Astrocyte of the hippocampus (primary cell): ENCODE measurements at regions not wholly inside any gene's neighbourhood (a gene's known extent, or its start where the extent isn't known, plus 50 kb on each side); places are given as distances from the start of the nearest gene placed in this dataset.
"Not testable (repeated sequence)": the region's sequence is repeated elsewhere in the genome, so short reads cannot be mapped to it uniquely, and the experiment has no call there.

Source experiments
- DNase-seq: peaks from one replicate; pipeline ENCODE4 v3.0.0; 2011; ENCODE audit warnings: low read depth, low spot score

DNA sequence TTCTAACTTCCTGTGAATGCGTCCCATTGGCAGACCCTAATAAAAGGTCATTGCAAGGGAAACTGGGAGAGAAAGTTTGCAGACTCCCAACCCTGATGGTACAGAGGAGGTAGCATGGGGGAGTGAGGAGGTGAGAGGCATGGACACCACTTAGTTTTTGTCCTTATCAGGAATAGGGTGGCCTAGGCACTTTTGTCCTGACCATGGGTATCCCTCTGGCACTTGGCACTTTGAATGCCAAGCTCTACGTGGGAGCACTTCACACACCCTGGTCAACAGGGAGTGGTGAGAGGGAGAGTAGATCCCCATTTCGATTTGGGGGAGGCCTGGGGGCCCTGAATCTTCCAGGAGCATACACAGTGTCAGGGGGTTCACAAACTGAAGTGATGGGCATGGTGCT is 75.6 kb upstream of the SH3PXD2B start:
- DNase-seq: no peak

DNA sequence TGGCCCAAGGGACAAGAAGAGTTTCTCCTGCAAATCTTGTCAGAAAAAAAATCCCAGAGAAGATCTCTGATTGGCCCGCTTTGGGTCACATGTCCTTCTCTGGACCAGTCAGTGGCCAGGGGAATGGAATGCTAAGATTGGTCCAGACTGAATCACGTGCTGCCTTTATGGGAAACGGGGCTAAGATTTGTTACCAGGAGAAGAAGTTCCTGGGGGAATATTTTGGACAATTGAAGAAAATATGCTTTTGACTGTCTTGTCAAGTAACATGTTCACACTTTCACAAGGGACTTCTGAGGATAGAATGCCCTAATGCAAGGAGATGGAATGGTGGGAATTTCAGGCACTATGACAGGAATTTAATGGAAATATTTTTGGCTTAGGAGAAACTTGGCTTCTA is 74.1 kb upstream of the SH3PXD2B start:
- no peak for DNase-seq

DNA sequence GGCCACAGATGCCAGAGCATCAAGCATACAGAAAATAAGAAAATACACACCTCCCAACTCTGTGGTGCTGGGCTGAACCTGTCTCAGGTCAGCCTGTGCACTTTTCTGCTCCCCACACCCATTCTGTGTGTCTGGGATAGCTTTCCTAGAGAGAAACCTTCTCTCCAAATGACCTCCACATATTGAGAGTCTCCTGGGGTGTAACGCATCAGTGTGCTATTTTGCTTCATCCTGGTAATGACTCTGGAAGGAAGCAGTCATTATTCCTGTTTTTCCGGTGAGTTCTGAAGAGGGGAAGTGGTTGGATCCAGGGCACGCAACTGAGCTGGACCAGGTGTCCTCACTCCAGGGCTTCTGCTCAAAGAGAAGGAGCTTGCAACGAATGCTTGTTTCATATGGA is 73.2 kb upstream of the SH3PXD2B start:
- no peak for DNase-seq

DNA sequence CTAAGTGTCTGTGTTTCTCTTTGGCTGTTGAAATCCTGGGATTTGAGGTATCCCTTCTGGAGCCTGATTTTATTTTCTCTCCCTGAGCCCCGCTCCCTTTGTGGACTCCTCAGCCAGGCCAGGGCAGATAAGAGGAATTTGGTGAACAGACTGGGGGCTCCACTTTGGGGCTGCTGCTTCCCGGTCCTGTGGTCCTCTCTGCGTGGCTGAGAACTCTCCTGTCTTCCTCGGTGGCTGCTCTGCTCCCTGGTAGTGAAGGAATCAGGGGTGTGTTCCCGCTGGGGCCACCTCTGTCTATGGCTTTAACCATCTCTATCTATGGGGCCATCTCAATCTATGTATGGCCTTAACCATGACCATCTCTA is 71.7 kb upstream of the SH3PXD2B start:
- no peak for DNase-seq

DNA sequence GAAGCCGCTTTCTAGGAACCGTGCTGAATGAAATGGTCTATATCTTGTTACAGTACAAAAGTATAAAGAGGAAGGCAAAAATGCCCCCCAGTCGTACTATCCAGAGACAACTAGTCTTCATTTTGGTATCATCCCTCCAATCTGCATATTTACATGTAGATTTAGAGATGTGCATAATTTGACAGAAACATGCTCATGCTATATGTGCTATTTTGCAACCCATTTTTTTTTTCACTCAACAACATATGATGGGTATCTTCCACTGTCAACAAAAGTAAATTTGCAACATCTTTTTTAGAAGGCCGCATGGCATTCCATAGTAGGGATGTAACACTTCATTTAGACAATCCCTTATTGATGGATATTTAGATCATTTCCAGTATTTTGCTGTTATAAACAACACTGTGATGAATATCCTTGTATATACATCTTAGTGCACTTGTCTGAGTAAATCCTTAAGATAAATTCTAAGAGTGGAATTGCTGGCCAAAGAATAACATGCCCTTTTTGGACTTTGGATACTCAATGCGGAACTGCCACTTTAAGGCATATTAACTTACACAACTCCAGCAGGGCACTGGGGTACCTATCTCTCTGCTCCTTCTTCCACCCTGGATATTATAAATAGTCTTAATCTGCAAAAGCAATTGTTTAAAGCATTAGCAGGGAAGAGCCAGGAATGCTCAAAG is 71.1 kb upstream of the SH3PXD2B start:
- DNase-seq: no peak

DNA sequence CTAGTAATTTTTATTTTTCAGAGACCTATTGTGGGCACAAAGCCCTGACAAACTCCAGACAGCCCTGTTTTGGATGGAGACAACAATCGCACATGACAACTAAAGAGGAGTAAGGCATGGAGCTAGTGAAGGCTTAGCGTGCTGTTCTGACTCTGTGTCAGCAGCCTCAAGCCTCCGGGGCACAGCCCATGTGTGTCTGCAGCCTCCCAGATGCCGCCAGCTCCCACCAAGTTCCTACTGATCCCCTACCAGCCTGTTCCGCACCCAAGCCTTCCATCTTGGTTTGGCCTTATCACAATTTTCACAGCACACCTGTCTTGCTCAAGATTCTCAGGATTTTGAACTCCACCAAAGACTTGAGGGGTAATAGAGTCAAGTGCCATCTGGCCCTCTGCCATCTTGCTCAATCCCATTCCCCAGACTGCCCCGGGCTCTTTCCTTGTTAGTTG is 70.3 kb upstream of the SH3PXD2B start:
- no peak for DNase-seq

DNA sequence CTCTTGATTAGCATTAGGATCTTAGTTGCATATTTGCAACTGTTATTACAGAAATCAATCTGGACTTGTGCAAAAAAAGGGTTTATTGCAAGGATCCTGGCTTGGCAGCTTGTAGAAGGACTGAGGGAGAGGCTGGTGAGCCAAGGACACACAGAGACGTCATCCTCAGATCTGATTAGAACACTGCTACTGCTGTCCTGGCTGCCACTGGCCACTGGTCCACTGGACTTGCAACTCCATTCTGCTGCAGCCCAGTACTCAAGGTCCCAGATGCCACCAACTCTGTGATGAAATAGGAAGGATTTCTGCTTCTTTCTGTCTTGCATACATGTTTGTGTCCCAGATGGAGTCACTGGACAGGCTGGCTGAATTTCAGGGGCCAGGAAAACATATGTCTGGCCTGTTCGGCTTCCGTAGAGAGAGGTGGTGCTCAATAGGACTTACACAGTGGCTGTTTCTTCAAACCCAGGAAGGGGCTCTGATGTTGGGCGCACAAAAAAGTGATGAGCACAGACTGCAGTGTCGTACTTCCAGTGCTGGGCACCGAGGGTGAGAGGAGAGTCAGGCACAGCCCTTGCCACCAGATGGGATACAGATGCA is 68.9 kb upstream of the SH3PXD2B start:
- DNase-seq: no peak

DNA sequence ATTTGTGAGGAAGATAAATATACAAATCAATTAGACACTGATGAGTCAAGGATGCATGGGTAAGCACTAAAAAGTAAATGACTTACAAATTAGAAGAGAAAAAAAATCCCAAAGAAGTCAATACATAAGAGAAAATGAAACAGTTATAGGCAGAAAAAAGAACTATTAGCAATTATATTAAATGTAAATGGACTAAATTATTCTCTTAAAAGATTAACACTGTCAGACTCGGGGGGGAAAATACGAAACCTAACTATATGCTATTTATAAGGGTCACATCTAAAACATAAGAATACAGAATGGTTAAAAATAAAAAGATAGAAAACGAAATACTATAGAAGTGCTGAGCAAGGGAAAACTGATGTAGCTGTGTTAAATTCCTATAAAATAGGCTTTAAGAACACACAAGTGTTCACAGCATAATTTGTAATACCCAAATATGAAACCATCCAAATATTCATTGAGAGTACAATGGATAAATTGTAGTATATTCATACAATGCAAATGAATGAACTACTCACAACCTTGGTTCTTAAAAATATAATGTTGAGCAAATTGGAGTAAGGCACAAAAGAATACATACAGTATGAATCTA is 67.1 kb upstream of the SH3PXD2B start:
- no peak for DNase-seq

DNA sequence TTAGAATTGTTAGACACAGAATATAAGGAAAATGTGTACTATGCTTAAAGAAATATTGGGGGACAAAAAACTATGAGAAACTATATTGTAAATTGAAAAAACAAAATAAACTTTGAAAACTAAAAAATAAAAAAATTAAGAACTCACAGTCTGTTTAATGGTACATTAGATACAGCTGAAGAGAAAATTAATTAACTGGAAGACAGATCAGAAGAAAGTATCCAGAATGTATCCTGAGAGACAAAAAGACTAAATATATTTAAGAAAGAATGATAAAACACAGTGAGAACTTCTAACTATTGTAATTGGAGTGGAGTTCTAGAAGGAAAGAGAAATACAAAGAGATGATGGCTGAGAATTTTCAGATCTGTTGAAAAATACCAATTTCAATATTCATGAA is 57.6 kb upstream of the SH3PXD2B start:
- DNase-seq: no peak

DNA sequence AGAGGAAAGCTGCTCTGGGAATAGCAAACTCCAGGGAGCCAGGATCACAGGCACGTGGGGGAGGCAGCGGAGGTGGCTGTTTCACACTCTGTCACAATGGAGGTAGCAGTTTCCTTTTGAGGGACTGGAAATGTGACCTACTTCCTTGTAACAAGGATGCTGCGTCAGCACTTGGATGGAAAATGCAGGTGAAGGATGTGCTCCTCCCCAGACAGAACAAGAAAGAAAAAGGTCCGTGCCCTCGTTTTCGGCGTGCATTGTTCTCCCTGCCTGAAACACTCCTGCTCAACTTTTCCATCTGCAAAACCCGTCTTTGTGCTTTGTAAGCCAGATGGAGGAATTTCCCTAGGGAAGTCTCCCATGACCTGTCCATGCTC is 55.1 kb upstream of the SH3PXD2B start:
- no peak for DNase-seq

DNA sequence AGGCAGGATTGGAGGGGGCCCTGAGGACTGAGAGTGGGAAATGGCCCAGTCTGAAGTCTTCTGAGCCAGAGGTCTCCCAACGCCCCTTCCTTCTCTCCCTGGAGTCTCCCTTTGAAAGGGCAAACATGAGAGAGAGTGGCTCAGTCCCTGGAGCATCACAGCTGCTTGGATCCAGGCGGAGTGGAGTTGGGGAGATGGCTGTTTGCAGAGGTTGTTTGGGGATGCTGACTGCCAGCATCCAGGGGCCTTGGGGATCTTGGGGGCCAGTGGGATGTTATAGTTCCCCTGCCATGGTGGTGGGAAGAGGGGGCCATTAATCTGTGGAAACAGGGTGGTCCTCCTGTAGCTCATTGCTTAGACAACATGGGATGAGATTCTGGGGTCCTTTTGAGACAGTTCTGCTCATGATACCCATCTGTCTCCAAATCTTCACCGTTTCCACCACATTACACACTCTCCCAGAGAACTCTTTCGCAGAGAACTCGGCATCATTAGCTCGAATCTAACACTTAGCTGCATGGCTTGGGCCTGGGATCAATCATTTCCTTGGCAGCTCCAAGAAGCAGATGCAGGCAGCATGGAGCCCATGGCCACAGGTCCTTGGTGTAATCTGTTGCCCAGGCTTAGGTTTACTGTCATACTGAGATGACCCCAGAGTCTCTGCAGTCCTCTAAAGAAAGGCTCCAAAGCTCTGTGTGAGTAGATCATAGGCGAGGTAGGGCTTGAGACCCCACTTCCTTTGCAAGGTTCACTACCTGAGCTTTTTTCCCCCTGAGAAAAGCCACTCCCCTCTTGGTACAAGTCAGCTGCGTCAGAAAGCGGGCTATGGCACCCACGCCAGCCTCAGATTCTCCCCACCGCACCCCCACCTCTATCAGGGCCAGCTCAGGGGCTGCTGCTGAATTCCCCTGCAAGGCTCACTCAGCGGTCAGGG is 54.4 kb upstream of the SH3PXD2B start:
- DNase-seq: no peak

DNA sequence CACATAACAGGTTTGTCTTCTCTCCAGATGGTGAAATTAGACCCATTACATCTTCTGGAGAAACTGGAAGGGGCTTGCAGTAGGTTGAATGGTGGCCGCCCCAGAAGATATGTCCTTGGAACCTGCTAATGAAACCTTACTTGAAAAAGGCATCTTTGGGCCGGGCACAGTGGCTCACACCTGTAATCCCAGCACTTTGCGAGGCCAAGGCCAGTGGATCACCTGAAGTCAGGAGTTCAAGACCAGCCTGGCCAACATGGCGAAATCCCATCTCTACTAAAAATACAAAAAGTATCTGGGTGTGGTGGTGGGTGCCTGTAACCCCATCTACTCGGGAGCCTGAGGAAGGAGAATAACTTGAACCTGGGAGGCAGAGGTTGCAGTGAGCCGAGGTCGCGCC is 53.2 kb upstream of the SH3PXD2B start:
- not testable (repeated sequence) for DNase-seq

DNA sequence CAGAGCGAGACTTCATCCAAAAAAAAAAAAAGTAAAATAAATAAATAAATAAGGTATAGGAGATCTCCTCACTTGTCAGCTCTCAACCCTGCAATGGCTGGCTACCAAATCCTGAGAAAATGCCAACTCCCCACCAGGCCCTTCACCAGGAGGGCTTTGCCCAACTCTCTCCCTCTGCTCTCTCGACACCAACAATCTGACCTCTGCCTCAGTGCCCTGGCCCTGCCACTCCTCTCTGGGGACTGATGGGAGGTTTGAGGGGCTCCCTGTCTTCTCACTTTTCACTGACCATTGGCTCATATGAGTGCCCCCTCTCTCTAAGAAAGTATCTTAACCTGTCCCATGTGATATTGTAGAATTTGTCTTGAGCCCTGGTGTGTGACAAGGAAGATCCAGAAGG is 52.6 kb upstream of the SH3PXD2B start:
- no peak for DNase-seq

DNA sequence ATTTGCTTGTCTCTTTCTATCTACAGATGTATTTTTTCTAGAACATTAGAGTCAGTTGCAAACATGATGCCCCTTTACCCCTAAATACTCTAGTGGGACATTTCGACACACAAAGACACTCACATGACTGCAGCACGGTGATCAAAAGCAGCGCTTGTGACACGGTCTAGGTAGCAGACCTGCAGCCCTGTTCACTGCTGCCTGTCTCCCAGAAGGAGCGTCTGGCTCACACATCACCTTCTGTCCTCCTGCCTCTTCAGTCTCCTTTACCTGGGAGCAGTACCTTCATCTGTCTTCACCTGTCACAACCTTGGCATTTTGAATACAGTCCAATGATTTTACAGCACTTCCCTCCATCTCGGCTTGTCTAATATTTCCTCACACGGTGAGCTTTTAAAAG is 51.9 kb upstream of the SH3PXD2B start:
- no peak for DNase-seq

DNA sequence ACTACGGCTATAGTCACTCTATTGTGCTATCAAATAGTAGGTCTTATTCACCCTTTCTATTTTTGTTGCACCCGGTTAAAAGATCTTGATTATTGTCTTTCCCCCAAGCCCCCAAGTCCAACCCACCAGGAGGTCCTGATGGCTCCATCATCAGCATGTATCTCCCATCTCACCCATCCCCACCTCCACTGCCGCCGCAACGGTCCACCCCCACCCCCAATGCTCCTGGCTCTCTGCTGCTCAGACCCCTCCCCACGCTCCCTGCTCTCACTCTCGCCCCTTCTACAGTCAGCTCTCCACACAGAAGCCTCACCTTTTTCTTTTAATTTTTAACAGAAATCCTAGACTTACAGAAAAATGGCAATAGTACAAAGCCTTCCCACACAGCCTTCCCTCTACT is 51.5 kb upstream of the SH3PXD2B start:
- no peak for DNase-seq

DNA sequence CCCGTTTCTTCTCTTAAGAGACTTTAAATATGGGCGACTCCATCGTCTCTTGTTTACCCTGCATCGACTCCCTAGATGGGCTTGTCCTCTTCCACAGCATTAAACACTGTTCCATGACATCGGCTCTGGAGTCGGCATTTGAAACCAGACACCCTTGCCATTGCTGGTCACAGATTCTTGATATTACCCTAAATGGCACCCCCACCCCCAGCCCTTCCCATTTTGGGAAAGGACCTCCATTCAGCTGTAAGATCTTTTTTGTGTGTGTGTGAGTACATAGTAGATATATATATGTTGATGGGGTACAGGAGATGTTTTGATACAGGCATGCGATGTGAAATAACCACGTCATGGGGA is 51.1 kb upstream of the SH3PXD2B start:
- no peak for DNase-seq

DNA sequence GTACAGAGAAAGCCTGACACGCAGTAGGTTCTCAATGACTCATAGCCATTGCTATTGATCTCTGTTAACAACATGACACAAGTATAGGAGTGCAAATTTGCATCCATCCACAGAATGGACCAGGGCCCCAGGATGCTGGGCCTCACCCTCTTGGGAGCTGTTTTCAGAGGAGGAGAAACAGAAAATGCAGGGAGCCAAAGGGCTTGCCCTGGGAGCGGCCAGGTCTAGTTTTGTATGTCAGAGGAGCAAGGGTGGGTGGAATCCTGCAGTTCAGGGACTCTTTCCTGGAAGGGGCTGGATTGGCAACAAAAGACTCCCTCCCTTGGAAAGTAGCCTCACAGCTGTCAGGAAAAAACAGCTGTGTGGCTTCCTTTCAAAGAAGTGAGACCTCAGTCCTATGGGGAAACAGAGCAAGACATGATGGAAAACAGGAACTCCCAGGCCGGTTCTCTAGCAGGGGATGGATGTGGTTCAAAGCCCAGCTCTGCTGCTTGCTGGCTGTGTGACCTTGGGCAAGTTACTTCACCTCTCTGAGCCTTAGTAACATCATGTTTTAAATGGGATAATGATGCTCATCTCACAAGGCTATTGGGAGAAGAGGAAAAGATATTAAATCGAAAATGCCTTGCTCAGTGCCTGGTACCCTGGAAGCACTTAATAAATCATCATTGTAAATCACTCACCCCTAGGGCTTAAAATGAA is 50.5 kb upstream of the SH3PXD2B start:
- DNase-seq: no peak

DNA sequence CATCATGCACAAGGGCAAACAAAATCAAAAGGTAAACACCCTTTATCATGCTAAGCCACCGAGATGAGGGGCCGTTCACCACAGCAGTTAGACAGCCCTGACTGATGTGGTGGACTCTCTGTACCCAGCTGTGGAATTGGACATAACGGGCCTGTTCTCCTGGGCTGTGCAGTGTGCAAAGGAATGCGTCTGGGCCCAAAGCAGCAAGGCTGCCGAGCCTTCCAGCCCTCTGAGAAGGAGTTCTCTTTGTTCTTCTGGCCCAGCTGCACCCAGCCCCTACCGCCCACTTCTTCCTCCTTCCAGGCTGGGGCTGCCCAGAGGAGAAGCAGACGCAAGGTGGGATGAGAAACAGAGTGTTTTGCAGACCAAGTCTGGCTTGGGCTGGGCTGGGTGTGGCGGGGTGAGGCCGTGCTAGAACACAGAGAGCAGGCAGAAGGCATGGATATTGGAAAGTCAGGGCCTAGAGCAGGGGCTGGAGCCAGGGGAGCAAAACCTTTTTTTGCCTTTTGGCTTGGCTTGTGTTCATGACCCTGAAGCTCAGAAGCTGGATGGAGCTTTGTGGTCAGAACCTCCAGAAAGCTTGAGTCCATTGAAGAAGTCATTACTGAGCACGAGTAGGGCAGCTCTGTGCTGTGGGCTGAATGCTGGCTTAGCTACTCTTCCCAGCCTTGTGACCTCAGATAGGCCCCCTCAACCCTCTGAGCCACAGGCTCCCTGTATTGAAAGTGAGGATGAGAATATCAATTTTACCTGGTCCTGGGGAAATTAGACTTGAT is 49.8 kb upstream of the SH3PXD2B start:
- no peak for DNase-seq
